Panc1 (cell line): ENCODE measurements at regions not wholly inside any gene's neighbourhood (a gene's known extent, or its start where the extent isn't known, plus 50 kb on each side); places are given as distances from the start of the nearest gene placed in this dataset.

ENCODE experiments used
- ATAC-seq: fragments of 200-7000 bp; cut with Tn5 transposase; 2 replicates; pipeline ENCODE4 v1.9.1; 2020; ENCODE audit warnings: mild to moderate bottlenecking, moderate library complexity
- BruUV-seq: library from RNA; stranded (reverse); fragments of 400-500 nt; replicated peaks from 2 replicates; lab custom pipeline; 2021; lab: Mats Ljungman, UMichigan
- CTCF ChIA-PET: fragments of 300-600 bp; sonication (Branson Sonifier 250); formaldehyde crosslinking; loops from one replicate; lab custom pipeline; 2022; ENCODE audit warnings: antibody characterized with exemption; lab: Charles Lee
- POLR2A ChIA-PET: fragments of 300-600 bp; sonication (Branson Sonifier 250); formaldehyde crosslinking; loops from one replicate; lab custom pipeline; 2022; ENCODE audit warnings: antibody characterized with exemption; lab: Charles Lee
- DNase-seq: peaks from one replicate; pipeline ENCODE4 v3.0.0-alpha.2; 2010; ENCODE audit warnings: low read depth, low spot score
- H3K27ac ChIP-seq: 2 replicates; pipeline ENCODE4 v1.5.1; 2011; ENCODE audit warnings: mild to moderate bottlenecking, low read length, inconsistent platforms
- H3K27me3 ChIP-seq: fragments of 200-500 bp; sonication (Bioruptor generic); 2 replicates; pipeline ENCODE4 v1.6.0; 2014; ENCODE audit warnings: low read length, inconsistent platforms; ENCODE audit not compliant: control insufficient read depth, insufficient read depth
- H3K36me3 ChIP-seq: fragments of 200-500 bp; sonication (Bioruptor generic); 2 replicates; pipeline ENCODE4 v1.5.1; 2014; ENCODE audit warnings: inconsistent platforms, mild to moderate bottlenecking, low read length, moderate library complexity; ENCODE audit not compliant: control insufficient read depth, insufficient read depth
- H3K4me1 ChIP-seq: 2 replicates; pipeline ENCODE4 v1.5.1; 2011; ENCODE audit warnings: inconsistent platforms, mild to moderate bottlenecking, low read length, moderate library complexity; ENCODE audit not compliant: control insufficient read depth, insufficient read depth
- H3K4me3 ChIP-seq, 2 experiments: 2 replicates each; pipeline ENCODE4 v1.5.1; 2011 to 2012; ENCODE audit warnings: low read depth in 2 of 2, low read length in 2 of 2, mild to moderate bottlenecking in 2 of 2, inconsistent platforms in 1 of 2, moderate library complexity in 1 of 2
- H3K9me3 ChIP-seq: fragments of 200-500 bp; sonication (Bioruptor generic); 2 replicates; pipeline ENCODE4 v1.5.1; 2014; ENCODE audit warnings: low read depth, mild to moderate bottlenecking, inconsistent platforms, low read length, moderate library complexity; ENCODE audit not compliant: control insufficient read depth, insufficient read depth
- CTCF ChIP-seq: fragments of 450-650 bp; IDR thresholded peaks from 2 replicates; pipeline ENCODE4 v1.5.1; 2017; ENCODE audit warnings: mild to moderate bottlenecking
- POLR2AphosphoS5 ChIP-seq: IDR thresholded peaks from 2 replicates; pipeline ENCODE4 v1.6.1; 2012; ENCODE audit warnings: mild to moderate bottlenecking, low read depth, low read length, moderate library complexity
- SIN3A ChIP-seq: IDR thresholded peaks from 2 replicates; pipeline ENCODE4 v1.6.1; 2012; ENCODE audit warnings: low read depth, mild to moderate bottlenecking, low read length, moderate library complexity, borderline replicate concordance; ENCODE audit not compliant: insufficient read depth
- TCF7L2 ChIP-seq: IDR thresholded peaks from 2 replicates; pipeline ENCODE4 v1.6.1; 2011; ENCODE audit warnings: mild to moderate bottlenecking, low read depth, low read length, inconsistent platforms
- in situ Hi-C: cut with HindIII; loops from 2 replicates; pipeline ENCODE4 v1.10.0; 2016; ENCODE audit warnings: low sequenced_read_pairs, low pct_unique_long_range_greater_than_20kb
- intact Hi-C: fragments of 100-400 bp; cut with micrococcal nuclease; formaldehyde crosslinking; loops from one replicate; pipeline ENCODE4 v1.10.0; 2022; ENCODE audit not compliant: unreplicated experiment
- TF ChIP-seq, protein P1 (sequence below), 2 experiments: IDR thresholded peaks; 2 replicates each; pipeline ENCODE4 v1.6.1; 2011 to 2012; ENCODE audit warnings: low read depth in 2 of 2, control low read depth in 1 of 2, low read length in 1 of 2, mild to moderate bottlenecking in 1 of 2, moderate library complexity in 1 of 2; ENCODE audit not compliant: insufficient read depth in 1 of 2

DNA sequence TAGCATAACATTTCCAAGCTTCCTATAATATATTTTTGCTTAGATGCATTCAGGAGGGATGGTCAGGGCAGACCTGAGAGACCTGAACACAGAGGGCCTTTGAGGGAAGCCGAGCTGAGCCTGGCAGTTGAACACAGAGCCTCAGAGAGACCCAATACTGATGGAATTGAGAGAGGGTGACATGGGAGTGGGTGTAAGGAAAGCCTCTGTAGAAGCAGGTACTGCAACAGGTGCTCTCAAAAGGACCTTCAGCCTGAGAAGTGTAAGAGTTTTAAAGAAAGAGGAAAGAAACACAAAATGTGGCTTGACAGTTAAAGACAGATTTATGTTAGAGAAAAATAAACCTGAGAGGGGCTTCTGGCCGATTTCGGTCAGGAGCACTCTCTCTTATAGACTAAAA is 73.9 kb upstream of the PGBD5 start:
- H3K27ac ChIP-seq: no peak overlapping the region
- H3K4me1 ChIP-seq: no peaks in the 10 kb centered on the region
- H3K36me3 ChIP-seq: no peaks in the 10 kb centered on the region
- intact Hi-C loops: no loop called here
- ATAC-seq: no peak
- in situ Hi-C loops: no loop called here
- CTCF ChIA-PET: no interaction called here
- H3K4me3 ChIP-seq: no peak overlapping the region
- BruUV-seq: no TSS peak
- H3K27me3 ChIP-seq: peaks cover 11% of the 10 kb centered on the region
- no peaks in the 10 kb centered on the region for H3K9me3 ChIP-seq
- TF ChIP-seq CTCF (no peak), SIN3A (no peak), POLR2AphosphoS5 (no peak), TCF7L2 (no peak)
- TF ChIP-seq, protein P1, sequence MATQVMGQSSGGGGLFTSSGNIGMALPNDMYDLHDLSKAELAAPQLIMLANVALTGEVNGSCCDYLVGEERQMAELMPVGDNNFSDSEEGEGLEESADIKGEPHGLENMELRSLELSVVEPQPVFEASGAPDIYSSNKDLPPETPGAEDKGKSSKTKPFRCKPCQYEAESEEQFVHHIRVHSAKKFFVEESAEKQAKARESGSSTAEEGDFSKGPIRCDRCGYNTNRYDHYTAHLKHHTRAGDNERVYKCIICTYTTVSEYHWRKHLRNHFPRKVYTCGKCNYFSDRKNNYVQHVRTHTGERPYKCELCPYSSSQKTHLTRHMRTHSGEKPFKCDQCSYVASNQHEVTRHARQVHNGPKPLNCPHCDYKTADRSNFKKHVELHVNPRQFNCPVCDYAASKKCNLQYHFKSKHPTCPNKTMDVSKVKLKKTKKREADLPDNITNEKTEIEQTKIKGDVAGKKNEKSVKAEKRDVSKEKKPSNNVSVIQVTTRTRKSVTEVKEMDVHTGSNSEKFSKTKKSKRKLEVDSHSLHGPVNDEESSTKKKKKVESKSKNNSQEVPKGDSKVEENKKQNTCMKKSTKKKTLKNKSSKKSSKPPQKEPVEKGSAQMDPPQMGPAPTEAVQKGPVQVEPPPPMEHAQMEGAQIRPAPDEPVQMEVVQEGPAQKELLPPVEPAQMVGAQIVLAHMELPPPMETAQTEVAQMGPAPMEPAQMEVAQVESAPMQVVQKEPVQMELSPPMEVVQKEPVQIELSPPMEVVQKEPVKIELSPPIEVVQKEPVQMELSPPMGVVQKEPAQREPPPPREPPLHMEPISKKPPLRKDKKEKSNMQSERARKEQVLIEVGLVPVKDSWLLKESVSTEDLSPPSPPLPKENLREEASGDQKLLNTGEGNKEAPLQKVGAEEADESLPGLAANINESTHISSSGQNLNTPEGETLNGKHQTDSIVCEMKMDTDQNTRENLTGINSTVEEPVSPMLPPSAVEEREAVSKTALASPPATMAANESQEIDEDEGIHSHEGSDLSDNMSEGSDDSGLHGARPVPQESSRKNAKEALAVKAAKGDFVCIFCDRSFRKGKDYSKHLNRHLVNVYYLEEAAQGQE (IDR thresholded peaks at IDR 0.05; ENCODE audit: insufficient read depth in 1 of 2, low read depth in 2 of 2, low read length in 1 of 2): no peak
- DNase-seq: no peak
- POLR2A ChIA-PET: no interaction called here

DNA sequence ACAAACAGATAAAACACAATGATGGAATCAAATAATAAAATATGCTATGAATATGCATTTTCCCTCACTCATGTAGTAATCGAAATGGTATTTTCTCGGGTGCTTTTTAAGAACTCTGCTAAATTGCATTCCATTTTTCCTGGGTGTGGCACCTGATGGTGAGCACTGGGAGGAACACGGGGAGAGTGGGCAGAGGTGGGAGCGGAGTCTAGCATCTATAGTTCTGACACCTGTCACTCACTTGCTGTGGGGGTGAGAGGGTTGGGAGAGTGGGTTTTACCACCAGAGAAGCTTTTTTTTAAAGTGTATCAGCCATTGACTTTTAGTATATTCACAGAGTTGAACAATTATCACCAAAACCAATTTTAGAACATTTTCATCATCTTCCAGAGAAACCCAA is 73.4 kb upstream of the PGBD5 start:
- no peak for ATAC-seq
- Histone ChIP-seq H3K36me3 (no peaks in the 10 kb centered on the region), H3K4me3 (no peak overlapping the region), H3K9me3 (no peaks in the 10 kb centered on the region), H3K4me1 (no peaks in the 10 kb centered on the region), H3K27me3 (peaks cover 11% of the 10 kb centered on the region), H3K27ac (no peak overlapping the region)
- DNase-seq: no peak
- BruUV-seq: no TSS peak
- ChIA-PET POLR2A (no interaction called here), CTCF (no interaction called here)
- TF ChIP-seq SIN3A (no peak), CTCF (no peak), TCF7L2 (no peak)
- TF ChIP-seq, protein P1 (IDR thresholded peaks at IDR 0.05; ENCODE audit: insufficient read depth in 1 of 2, low read depth in 2 of 2, low read length in 1 of 2): no peak
- intact Hi-C loops: no loop called here
- in situ Hi-C loops: no loop called here
